H1 (cell line): ENCODE measurements at regions not wholly inside any gene's neighbourhood (a gene's known extent, or its start where the extent isn't known, plus 50 kb on each side); places are given as distances from the start of the nearest gene placed in this dataset.

Experiments used
- CTCF ChIA-PET: fragments of 300-600 bp; sonication (Branson Sonifier 250); formaldehyde crosslinking; loops from one replicate; lab custom pipeline; 2021; ENCODE audit not compliant: partially characterized antibody; lab: Charles Lee
- POLR2A ChIA-PET: fragments of 300-600 bp; sonication (Branson Sonifier 250); formaldehyde crosslinking; loops from one replicate; lab custom pipeline; 2021; ENCODE audit warnings: inconsistent platforms; ENCODE audit not compliant: partially characterized antibody; lab: Charles Lee
- DNase-seq, 2 experiments: peaks; one replicate each; pipeline versions ENCODE4 v3.0.0 to v3.0.0-alpha.2; 2010 to 2022; ENCODE audit warnings: low spot score in 2 of 2, low read depth in 1 of 2, mixed read lengths in 1 of 2
- FAIRE-seq: peaks from 2 replicates; lab custom pipeline; 2011; peaks lifted over from hg19 to GRCh38; lab: Jason Lieb, UNC
- H2AFZ ChIP-seq: 2 replicates; pipeline ENCODE4 v1.8.1; 2012; ENCODE audit warnings: low read length, inconsistent platforms
- H2AK5ac ChIP-seq: 2 replicates; pipeline ENCODE4 v1.6.1; 2013; ENCODE audit warnings: low read depth, low read length
- H2BK120ac ChIP-seq: replicated peaks from 2 replicates; pipeline ENCODE3; 2013; ENCODE audit warnings: low read depth, low read length, inconsistent platforms
- H2BK12ac ChIP-seq: 2 replicates; pipeline ENCODE4 v1.6.1; 2013; ENCODE audit warnings: low read depth, low read length
- H2BK15ac ChIP-seq: 2 replicates; pipeline ENCODE4 v1.6.1; 2013; ENCODE audit warnings: low read length
- H2BK20ac ChIP-seq: 2 replicates; pipeline ENCODE4 v1.6.1; 2013; ENCODE audit warnings: low read length
- H2BK5ac ChIP-seq: 2 replicates; pipeline ENCODE4 v1.6.1; 2013; ENCODE audit warnings: low read depth, low read length
- H3K14ac ChIP-seq: 2 replicates; pipeline ENCODE4 v1.6.1; 2013; ENCODE audit warnings: inconsistent platforms; ENCODE audit not compliant: insufficient read length
- H3K18ac ChIP-seq: 2 replicates; pipeline ENCODE4 v1.6.1; 2013; ENCODE audit warnings: low read length; ENCODE audit errors: extremely low read depth
- H3K23ac ChIP-seq: 2 replicates; pipeline ENCODE4 v1.6.1; 2013; ENCODE audit warnings: inconsistent platforms; ENCODE audit not compliant: insufficient read length
- H3K23me2 ChIP-seq: 2 replicates; pipeline ENCODE4 v1.6.1; 2013; ENCODE audit warnings: low read depth, low read length
- H3K27ac ChIP-seq: 2 replicates; pipeline ENCODE4 v1.6.1; 2011; ENCODE audit warnings: low read depth, low read length, inconsistent platforms
- H3K27me3 ChIP-seq, 4 experiments: replicated peaks in 1 of 4; 1 replicate in 1 of 4; 2 replicates in 3 of 4; pipeline versions ENCODE4 v1.6.1 to v1.8.1; 2011 to 2013; ENCODE audit warnings: low read length in 3 of 4, mild to moderate bottlenecking in 3 of 4, inconsistent platforms in 2 of 4, mixed read lengths in 2 of 4, moderate library complexity in 1 of 4; ENCODE audit not compliant: control insufficient read depth in 3 of 4, insufficient read depth in 3 of 4; ENCODE audit errors: extremely low read depth in 1 of 4
- H3K36me3 ChIP-seq, 4 experiments: 2 replicates each; pipeline versions ENCODE4 v1.6.1 to v1.8.1; 2011 to 2013; ENCODE audit warnings: mild to moderate bottlenecking in 4 of 4, low read length in 3 of 4, moderate library complexity in 2 of 4, control low read depth in 1 of 4, inconsistent platforms in 1 of 4; ENCODE audit not compliant: insufficient read depth in 4 of 4, control insufficient read depth in 2 of 4
- H3K4ac ChIP-seq: replicated peaks from 2 replicates; pipeline ENCODE3; 2013; ENCODE audit warnings: low read length, low read depth, mixed read lengths, inconsistent platforms; ENCODE audit not compliant: insufficient read length
- H3K4me1 ChIP-seq, 4 experiments: replicated peaks in 1 of 4; 1 replicate in 1 of 4; 2 replicates in 3 of 4; pipeline versions ENCODE4 v1.6.1 to v1.8.1; 2011 to 2013; ENCODE audit warnings: low read length in 3 of 4, inconsistent platforms in 2 of 4, mixed read lengths in 1 of 4; ENCODE audit not compliant: insufficient read depth in 4 of 4, control insufficient read depth in 3 of 4
- H3K4me2 ChIP-seq, 2 experiments: 2 replicates each; pipeline versions ENCODE4 v1.6.1 to v1.8.1; 2011 to 2013; ENCODE audit warnings: low read depth in 2 of 2, low read length in 2 of 2, control low read depth in 1 of 2, inconsistent platforms in 1 of 2, mild to moderate bottlenecking in 1 of 2; ENCODE audit not compliant: insufficient read depth in 1 of 2
- H3K4me3 ChIP-seq, 4 experiments: fragments of 200-600, 300-600 bp in 1 of 4; sonication (generic), shearing (Covaris generic), sonication (Bioruptor Twin) in 1 of 4; 2 replicates each; pipeline versions ENCODE4 v1.5.1 to v1.8.1; 2011 to 2016; ENCODE audit warnings: low read length in 4 of 4, low read depth in 3 of 4, control low read depth in 2 of 4, inconsistent platforms in 2 of 4, mild to moderate bottlenecking in 2 of 4, mixed read lengths in 1 of 4, moderate library complexity in 1 of 4; ENCODE audit not compliant: insufficient read depth in 2 of 4; ENCODE audit errors: extremely low read depth in 1 of 4
- H3K56ac ChIP-seq: replicated peaks from 2 replicates; pipeline ENCODE3; 2013; ENCODE audit warnings: low read depth, mild to moderate bottlenecking, mixed read lengths, low read length, inconsistent platforms; ENCODE audit not compliant: insufficient read length
- H3K79me1 ChIP-seq: 2 replicates; pipeline ENCODE4 v1.6.1; 2013; ENCODE audit warnings: low read depth, low read length, control low read depth
- H3K79me2 ChIP-seq, 2 experiments: 2 replicates each; pipeline versions ENCODE4 v1.6.1 to v1.8.1; 2012 to 2013; ENCODE audit warnings: low read length in 2 of 2, mild to moderate bottlenecking in 2 of 2, inconsistent platforms in 1 of 2; ENCODE audit not compliant: insufficient read depth in 2 of 2, control insufficient read depth in 1 of 2
- H3K9ac ChIP-seq, 4 experiments: replicated peaks in 1 of 4; 1 replicate in 1 of 4; 2 replicates in 3 of 4; pipeline versions ENCODE4 v1.6.1 to v1.8.1; 2011 to 2013; ENCODE audit warnings: low read depth in 3 of 4, low read length in 3 of 4, control low read depth in 2 of 4, mild to moderate bottlenecking in 2 of 4, moderate library complexity in 2 of 4, inconsistent platforms in 1 of 4; ENCODE audit errors: extremely low read depth in 1 of 4
- H3K9me3 ChIP-seq, 2 experiments: 2 replicates each; pipeline versions ENCODE4 v1.6.1 to v1.8.1; 2012 to 2013; ENCODE audit warnings: mild to moderate bottlenecking in 2 of 2, moderate library complexity in 2 of 2, control low read depth in 1 of 2, inconsistent platforms in 1 of 2, low read depth in 1 of 2, low read length in 1 of 2, mixed read lengths in 1 of 2; ENCODE audit not compliant: insufficient read depth in 2 of 2
- H4K20me1 ChIP-seq, 2 experiments: replicated peaks in 1 of 2; 2 replicates each; pipeline versions ENCODE3 to v1.8.1; 2011 to 2013; ENCODE audit warnings: inconsistent platforms in 2 of 2, low read length in 2 of 2, mild to moderate bottlenecking in 1 of 2; ENCODE audit not compliant: insufficient read depth in 2 of 2, control insufficient read depth in 1 of 2
- H4K5ac ChIP-seq: 2 replicates; pipeline ENCODE4 v1.6.1; 2013; ENCODE audit warnings: low read length, low read depth, mixed read lengths, inconsistent platforms; ENCODE audit not compliant: insufficient read length
- H4K8ac ChIP-seq: 2 replicates; pipeline ENCODE4 v1.8.0; 2013; ENCODE audit warnings: mild to moderate bottlenecking, moderate library complexity, low read length, inconsistent platforms; ENCODE audit not compliant: insufficient read depth; ENCODE audit errors: extremely low read depth
- H4K91ac ChIP-seq: replicated peaks from 2 replicates; pipeline ENCODE3; 2013; ENCODE audit warnings: low read length, mixed read lengths, inconsistent platforms; ENCODE audit not compliant: insufficient read length
- EZH2 ChIP-seq: fragments of 200-600 bp; sonication (generic); IDR thresholded peaks from 2 replicates; pipeline ENCODE4 v1.7.1; 2012; ENCODE audit warnings: low read depth, mild to moderate bottlenecking, moderate library complexity, low read length, inconsistent platforms; ENCODE audit not compliant: severe bottlenecking
- KDM1A ChIP-seq: fragments of 200-600, 300-600 bp; sonication (generic); IDR thresholded peaks from 2 replicates; pipeline ENCODE4 v1.7.1; 2016; ENCODE audit warnings: mild to moderate bottlenecking, low read length, borderline replicate concordance
- NRF1 ChIP-seq: IDR thresholded peaks from 2 replicates; pipeline ENCODE4 v1.6.1; 2011; ENCODE audit warnings: mild to moderate bottlenecking, low read depth, low read length, improper control_type of control experiment
- POLR2A ChIP-seq, 2 experiments: IDR thresholded peaks; 1 replicate in 1 of 2; 2 replicates in 1 of 2; pipeline ENCODE4 v1.6.1; 2011; ENCODE audit warnings: low read depth in 2 of 2, low read length in 2 of 2, mild to moderate bottlenecking in 2 of 2; ENCODE audit errors: control extremely low read depth in 1 of 2
- POLR2AphosphoS5 ChIP-seq: IDR thresholded peaks from 2 replicates; pipeline ENCODE4 v1.6.1; 2011; ENCODE audit warnings: low read depth, low read length
- RBBP5 ChIP-seq: IDR thresholded peaks from 2 replicates; pipeline ENCODE4 v1.7.1; 2012; ENCODE audit warnings: low read depth, mild to moderate bottlenecking, inconsistent platforms, low read length, moderate library complexity, borderline replicate concordance
- TAF1 ChIP-seq: IDR thresholded peaks from 2 replicates; pipeline ENCODE4 v1.6.1; 2011; ENCODE audit warnings: mild to moderate bottlenecking, low read depth, low read length
- TEAD4 ChIP-seq: IDR thresholded peaks from 2 replicates; pipeline ENCODE4 v1.6.1; 2012; ENCODE audit warnings: low read depth, low read length, inconsistent platforms, mixed read lengths
- WGBS, 2 experiments: shearing (Covaris generic) in 1 of 2; methylation state at CpG; one replicate each; pipeline versions ENCODE4 v1.1.6 to v1.1.7; 2013 to 2015; ENCODE audit warnings: low lambda C conversion rate in 2 of 2, mixed read lengths in 2 of 2, inconsistent platforms in 1 of 2, low coverage in 1 of 2, missing lambda C conversion rate in 1 of 2; ENCODE audit not compliant: insufficient replicate concordance in 2 of 2, insufficient coverage in 1 of 2, insufficient read length in 1 of 2; ENCODE audit errors: extremely low coverage in 1 of 2, missing lambda C conversion rate in 1 of 2; 5-methylcytosine and 5-hydroxymethylcytosine counted together
- TF ChIP-seq, protein P1 (sequence below): IDR thresholded peaks from 2 replicates; pipeline ENCODE4 v1.6.1; 2012; ENCODE audit warnings: inconsistent platforms

GRCh38 chr9:78131969-78132700, 100.5 kb upstream of the GNAQ start:
- no peaks in the 10 kb centered on the region for H3K4me1 ChIP-seq
- H3K4me2 ChIP-seq, result no peak overlapping the region
- WGBS, 2 experiments, result 93% methylated on average over 2 of the region's 2 CpGs; no CpG with 5 or more reads in 1 of the 2 experiments
- H3K79me1 ChIP-seq, result no peaks in the 10 kb centered on the region
- no peak overlapping the region for H2BK5ac ChIP-seq
- H3K23ac ChIP-seq, result no peak overlapping the region
- no peak overlapping the region for H2AK5ac ChIP-seq
- no peak overlapping the region for H3K27ac ChIP-seq
- H3K9ac ChIP-seq, result no peak overlapping the region
- TF ChIP-seq RBBP5, result no peak
- no peak for TF ChIP-seq POLR2AphosphoS5
- TF ChIP-seq, protein P1, sequence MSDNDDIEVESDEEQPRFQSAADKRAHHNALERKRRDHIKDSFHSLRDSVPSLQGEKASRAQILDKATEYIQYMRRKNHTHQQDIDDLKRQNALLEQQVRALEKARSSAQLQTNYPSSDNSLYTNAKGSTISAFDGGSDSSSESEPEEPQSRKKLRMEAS, result no peak
- TF ChIP-seq TEAD4, result no peak
- TF ChIP-seq POLR2A (IDR thresholded peaks at IDR 0.05; ENCODE audit: control extremely low read depth in 1 of 2, low read depth in 2 of 2, low read length in 2 of 2), result no peak
- no peak for TF ChIP-seq NRF1
- no peak for TF ChIP-seq EZH2
- TF ChIP-seq KDM1A, result no peak
- TF ChIP-seq TAF1, result no peak
- no peak overlapping the region for H2BK20ac ChIP-seq
- H4K8ac ChIP-seq, result no peak overlapping the region
- H3K4ac ChIP-seq, result no peak overlapping the region
- no peak for DNase-seq
- no peak overlapping the region for H3K4me3 ChIP-seq
- H3K9me3 ChIP-seq, result no peaks in the 10 kb centered on the region
- no peaks in the 10 kb centered on the region for H3K23me2 ChIP-seq
- no peaks in the 10 kb centered on the region for H3K36me3 ChIP-seq
- H3K56ac ChIP-seq, result no peak overlapping the region
- H2AFZ ChIP-seq, result no peak overlapping the region
- no peak overlapping the region for H3K14ac ChIP-seq
- no peak overlapping the region for H3K18ac ChIP-seq
- H2BK12ac ChIP-seq, result no peak overlapping the region
- FAIRE-seq, result no peak
- POLR2A ChIA-PET, result interaction anchor here (0.7 kb wide), 1 partner anchor 9 kb away, joined by 3 read pairs; no protein-coding TSS in a partner anchor
- no peaks in the 10 kb centered on the region for H4K20me1 ChIP-seq
- H3K27me3 ChIP-seq, result no peaks in the 10 kb centered on the region
- H2BK15ac ChIP-seq, result no peak overlapping the region
- CTCF ChIA-PET, result interaction anchor here (0.8 to 7.9 kb wide), 5 partner anchors 11 to 125 kb away, joined by 3 to 43 read pairs (median 4); no protein-coding TSS in a partner anchor
- H3K79me2 ChIP-seq, result no peaks in the 10 kb centered on the region
- H4K91ac ChIP-seq, result no peak overlapping the region
- H2BK120ac ChIP-seq, result no peak overlapping the region
- H4K5ac ChIP-seq, result no peak overlapping the region
